ENCODE measurements at regions not wholly inside any gene's neighbourhood (a gene's known extent, or its start where the extent isn't known, plus 50 kb on each side); places are given as distances from the start of the nearest gene placed in this dataset.

- DNase-seq = no peak
Measured at GRCh38 chr4:65834707-65835106, 164.4 kb upstream of the EPHA5 start.

- no peak for DNase-seq
Measured at GRCh38 chr4:65831828-65832227, 161.5 kb upstream of the EPHA5 start.

GRCh38 chr4:65825116-65825753 lies 154.9 kb upstream of the EPHA5 start:
- DNase-seq = no peak

- no peak for DNase-seq
Measured at GRCh38 chr4:65819192-65819591, 148.9 kb upstream of the EPHA5 start.

GRCh38 chr4:65805936-65806335 lies 135.6 kb upstream of the EPHA5 start:
- DNase-seq = no peak

- DNase-seq = no peak
Measured at GRCh38 chr4:65799513-65799912, 129.2 kb upstream of the EPHA5 start.

GRCh38 chr4:65798498-65799127 lies 128.3 kb upstream of the EPHA5 start:
- DNase-seq = no peak

- no peak for DNase-seq
Measured at GRCh38 chr4:65791812-65792308, 121.6 kb upstream of the EPHA5 start.

GRCh38 chr4:65791111-65791811 lies 121.0 kb upstream of the EPHA5 start:
- no peak for DNase-seq

GRCh38 chr4:65789805-65790204 lies 119.5 kb upstream of the EPHA5 start:
- no peak for DNase-seq

GRCh38 chr4:65789341-65789740 lies 119.1 kb upstream of the EPHA5 start:
- no peak for DNase-seq

GRCh38 chr4:65777270-65777669 lies 107.0 kb upstream of the EPHA5 start:
- no peak for DNase-seq

GRCh38 chr4:65773636-65774035 lies 103.3 kb upstream of the EPHA5 start:
- no peak for DNase-seq

GRCh38 chr4:65747386-65747785 lies 77.1 kb upstream of the EPHA5 start:
- no peak for DNase-seq

GRCh38 chr4:65738134-65738533 lies 67.8 kb upstream of the EPHA5 start:
- no peak for DNase-seq

- no peak for DNase-seq
Measured at GRCh38 chr4:65737672-65738071, 67.4 kb upstream of the EPHA5 start.

GRCh38 chr4:65724973-65725372 lies 54.7 kb upstream of the EPHA5 start:
- no peak for DNase-seq

All from activated CD4-positive, alpha-beta T cell treated with anti-CD3 and anti-CD28 coated beads for 48 hours (primary cell).